ENCODE measurements at regions not wholly inside any gene's neighbourhood (a gene's known extent, or its start where the extent isn't known, plus 50 kb on each side); places are given as distances from the start of the nearest gene placed in this dataset.

DNA sequence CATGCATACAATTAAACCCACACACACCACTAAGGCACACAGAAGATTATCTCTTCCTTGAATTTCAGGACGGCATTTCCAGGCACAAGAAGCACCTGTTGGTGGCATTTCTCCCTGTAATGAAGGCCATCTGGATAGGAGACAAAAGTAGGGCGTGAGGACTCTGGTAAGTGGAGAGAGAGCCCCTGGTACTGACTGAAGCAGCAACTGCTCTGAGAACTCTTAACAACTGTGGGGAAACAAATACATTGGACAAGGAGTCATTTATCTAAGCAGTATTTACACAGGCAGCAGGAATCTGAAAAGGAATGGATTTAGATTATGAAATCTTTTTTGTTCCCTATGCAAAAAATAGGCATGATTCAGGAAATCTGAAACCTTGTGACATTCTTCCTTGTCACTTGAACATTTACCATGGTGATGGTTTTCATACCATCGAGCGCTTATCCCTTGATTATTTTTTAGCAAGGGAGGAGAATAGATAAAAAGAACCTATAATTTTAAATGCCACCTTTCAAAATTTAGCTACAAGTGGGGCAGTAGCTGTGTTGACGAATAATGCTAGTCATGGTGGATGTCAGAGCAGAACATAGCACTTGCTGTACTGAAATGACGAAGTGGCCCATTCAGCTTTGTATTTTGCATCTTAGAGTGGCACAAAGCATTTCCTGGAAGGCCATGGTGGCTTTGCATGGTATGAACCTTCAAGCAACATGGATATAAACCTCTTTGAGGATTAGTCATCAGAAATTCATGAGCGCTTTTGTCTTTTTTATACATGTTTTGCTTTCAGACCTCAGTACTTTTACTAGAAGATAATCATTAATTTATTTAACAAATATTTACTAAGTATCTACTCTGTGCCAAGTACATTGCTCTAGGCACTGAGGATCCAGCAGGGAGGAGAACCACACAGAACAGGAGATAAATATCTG is 362.0 kb downstream of the ADGRL2 start:
- H3K27ac Mint-ChIP-seq: peak overlapping the region in 1 of 10 donors; percentile 57
- POLR2A ChIA-PET: no interaction called here

DNA sequence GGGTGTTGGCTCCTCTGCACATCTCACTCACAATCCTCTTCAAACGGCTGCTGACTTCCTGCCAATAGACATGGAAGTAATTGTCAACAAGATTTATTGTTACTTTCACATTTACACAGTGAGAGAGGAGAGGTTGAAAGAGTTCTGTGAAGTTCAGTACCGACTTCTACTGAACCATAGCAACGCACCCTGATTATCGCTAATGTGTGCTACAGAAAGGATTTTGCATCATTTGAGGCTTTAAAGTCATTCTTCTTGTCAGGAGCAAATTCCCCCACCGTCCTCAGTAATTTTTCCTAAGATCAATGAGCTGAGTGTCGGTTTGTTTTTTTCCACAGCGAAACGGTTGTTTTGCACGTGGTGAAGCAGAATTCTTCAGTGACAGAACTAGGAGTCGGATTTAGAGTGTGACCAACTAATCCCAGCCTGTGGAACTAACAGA is 361.0 kb downstream of the ADGRL2 start:
- POLR2A ChIA-PET: no interaction called here
- Mint-ChIP-seq H3K36me3 (no peaks in the 10 kb centered on the region), H3K27me3 (no peaks in the 10 kb centered on the region), H3K4me1 (peaks cover 1 to 15% (median 10%) of the 10 kb centered on the region in 4 donors), H3K4me3 (peak overlapping the region in 8 of 10 donors; percentile 38 to 79 (median 62)), H3K9me3 (no peaks in the 10 kb centered on the region), H3K27ac (peak overlapping the region in 3 of 10 donors; percentile 50 to 63 (median 52))
- ATAC-seq (no peak), DNase-seq (no peak)

More for the DNA sequence above, 362.0 kb downstream of the ADGRL2 start:
- H3K9me3 Mint-ChIP-seq: no peaks in the 10 kb centered on the region
- peaks cover 1 to 15% (median 10%) of the 10 kb centered on the region in 4 donors for H3K4me1 Mint-ChIP-seq
- no peak for DNase-seq
- ATAC-seq: no peak
- peak overlapping the region in 2 of 10 donors; percentile 21 to 67 for H3K4me3 Mint-ChIP-seq
- no peaks in the 10 kb centered on the region for H3K36me3 Mint-ChIP-seq
- H3K27me3 Mint-ChIP-seq: no peaks in the 10 kb centered on the region

DNA sequence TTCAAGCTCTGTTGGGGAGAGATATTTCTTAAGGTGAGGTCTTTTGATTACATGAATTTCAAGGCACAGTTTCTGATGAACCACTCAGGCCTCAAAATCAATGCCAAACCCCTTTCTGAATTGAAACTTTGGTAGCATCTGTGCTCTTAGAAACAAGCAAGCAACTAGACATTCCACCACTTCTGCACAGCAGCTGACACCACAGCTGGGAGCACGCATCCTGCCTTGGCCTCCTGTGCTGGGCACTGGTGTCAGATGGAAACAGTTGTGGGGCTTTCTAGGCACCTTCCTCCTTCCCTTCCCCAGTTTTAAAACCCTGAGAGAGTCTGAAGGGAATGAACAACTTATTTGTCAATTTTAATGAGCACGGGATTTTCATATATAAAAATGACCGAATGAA is 360.2 kb downstream of the ADGRL2 start:
- H3K4me3 Mint-ChIP-seq: no peak overlapping the region
- ATAC-seq (no peak), DNase-seq (no peak)
- no peak overlapping the region for H3K27ac Mint-ChIP-seq
- peaks cover 0 to 4% (median 2%) of the 10 kb centered on the region in 5 donors for H3K27me3 Mint-ChIP-seq
- H3K9me3 Mint-ChIP-seq: peaks cover 0 to 4% (median 0%) of the 10 kb centered on the region in 9 donors
- peaks cover 1 to 15% (median 10%) of the 10 kb centered on the region in 4 donors for H3K4me1 Mint-ChIP-seq
- no peaks in the 10 kb centered on the region for H3K36me3 Mint-ChIP-seq
- POLR2A ChIA-PET: no interaction called here

DNA sequence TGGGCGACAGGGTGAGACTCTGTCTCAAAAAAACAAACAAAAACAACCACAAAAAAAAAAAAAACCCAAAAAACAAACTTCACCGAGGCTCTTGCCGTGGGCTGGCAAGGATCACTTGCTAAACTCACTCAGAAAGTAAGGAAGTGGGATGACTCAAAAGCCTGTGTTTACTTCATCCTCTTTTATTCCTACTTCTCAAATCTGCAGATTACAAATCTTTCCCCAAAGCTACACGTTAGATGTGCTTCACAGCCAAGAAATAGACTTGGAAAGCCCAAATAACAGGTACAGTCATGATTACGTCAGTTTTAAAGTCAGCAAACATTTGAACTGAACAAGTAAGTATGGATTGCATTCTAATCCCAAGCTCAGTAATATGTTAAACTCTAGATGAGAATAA is 359.3 kb downstream of the ADGRL2 start:
- peaks cover 0 to 10% (median 2%) of the 10 kb centered on the region in 5 donors for H3K27me3 Mint-ChIP-seq
- H3K9me3 Mint-ChIP-seq: peaks cover 0 to 10% (median 0%) of the 10 kb centered on the region in 9 donors
- H3K4me3 Mint-ChIP-seq: no peak overlapping the region
- POLR2A ChIA-PET: no interaction called here
- ATAC-seq (no peak), DNase-seq (no peak)
- H3K4me1 Mint-ChIP-seq: peaks cover 1 to 15% (median 10%) of the 10 kb centered on the region in 4 donors
- no peak overlapping the region for H3K27ac Mint-ChIP-seq
- no peaks in the 10 kb centered on the region for H3K36me3 Mint-ChIP-seq

- Mint-ChIP-seq H3K4me1 (peaks cover 1 to 15% (median 10%) of the 10 kb centered on the region in 4 donors), H3K27ac (no peak overlapping the region), H3K27me3 (peaks cover 0 to 10% (median 2%) of the 10 kb centered on the region in 5 donors), H3K4me3 (no peak overlapping the region), H3K9me3 (peaks cover 0 to 10% (median 0%) of the 10 kb centered on the region in 9 donors), H3K36me3 (no peaks in the 10 kb centered on the region)
- DNase-seq (no peak), ATAC-seq (no peak)
- POLR2A ChIA-PET: no interaction called here
These were observed 358.2 kb downstream of the ADGRL2 start for GRCh38 chr1:82158981-82159380.

- POLR2A ChIA-PET: no interaction called here
- DNase-seq (no peak), ATAC-seq (no peak)
- Mint-ChIP-seq H3K27ac (no peak overlapping the region), H3K9me3 (peaks cover 0 to 19% (median 0%) of the 10 kb centered on the region in 9 donors), H3K4me1 (peaks cover 0 to 5% (median 0%) of the 10 kb centered on the region in 4 donors), H3K36me3 (no peaks in the 10 kb centered on the region), H3K4me3 (no peak overlapping the region), H3K27me3 (peaks cover 0 to 10% (median 2%) of the 10 kb centered on the region in 5 donors)
These were observed 353.7 kb downstream of the ADGRL2 start for GRCh38 chr1:82154219-82154970.

DNA sequence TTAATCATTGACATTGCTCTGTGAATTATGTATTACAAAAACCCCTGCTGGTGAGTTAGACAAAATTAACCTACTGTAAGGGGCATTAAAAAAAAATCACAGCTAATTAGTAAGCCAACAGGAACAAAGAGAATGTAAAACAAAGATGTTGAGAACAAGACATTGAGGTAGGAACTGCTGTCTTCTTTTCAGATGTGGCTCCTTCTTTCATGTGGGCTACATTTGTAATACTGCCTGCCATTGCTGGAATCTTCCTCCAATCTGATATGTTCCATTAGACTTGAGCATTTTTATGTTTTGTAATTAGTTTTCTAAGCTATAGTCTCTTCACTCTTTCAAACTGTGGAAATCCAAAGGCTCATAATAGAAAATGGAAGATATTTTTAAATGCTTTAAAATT is 353.0 kb downstream of the ADGRL2 start:
- Mint-ChIP-seq H3K4me3 (no peak overlapping the region), H3K27me3 (peaks cover 0 to 10% (median 2%) of the 10 kb centered on the region in 5 donors), H3K4me1 (peaks cover 0 to 5% (median 0%) of the 10 kb centered on the region in 4 donors), H3K27ac (no peak overlapping the region), H3K9me3 (peaks cover 0 to 19% (median 0%) of the 10 kb centered on the region in 9 donors), H3K36me3 (no peaks in the 10 kb centered on the region)
- POLR2A ChIA-PET: no interaction called here
- ATAC-seq: no peak
- DNase-seq: no peak

DNA sequence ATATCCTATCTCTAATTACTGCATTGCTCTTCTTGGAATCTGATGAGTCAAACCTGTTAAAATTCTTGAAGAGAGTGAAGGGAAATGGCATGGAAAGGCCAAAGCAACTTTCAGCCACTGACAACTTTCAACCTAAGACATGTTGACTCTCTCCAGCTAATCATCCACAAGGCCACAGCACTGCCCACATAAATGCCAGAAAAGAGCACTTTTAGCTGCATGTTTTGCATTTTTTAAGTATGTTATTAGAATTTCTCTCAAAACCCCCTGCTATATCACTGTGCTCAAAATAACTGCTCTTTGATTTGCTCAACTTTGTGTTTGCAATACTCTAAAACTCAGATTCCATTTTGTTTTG is 352.5 kb downstream of the ADGRL2 start:
- ATAC-seq: no peak
- Mint-ChIP-seq H3K27me3 (peaks cover 0 to 10% (median 2%) of the 10 kb centered on the region in 5 donors), H3K27ac (no peak overlapping the region), H3K4me3 (no peak overlapping the region), H3K9me3 (peaks cover 0 to 19% (median 0%) of the 10 kb centered on the region in 9 donors), H3K36me3 (no peaks in the 10 kb centered on the region), H3K4me1 (peaks cover 0 to 5% (median 0%) of the 10 kb centered on the region in 4 donors)
- DNase-seq: no peak
- POLR2A ChIA-PET: no interaction called here

- Mint-ChIP-seq H3K27me3 (peaks cover 0 to 10% (median 2%) of the 10 kb centered on the region in 5 donors), H3K27ac (no peak overlapping the region), H3K4me1 (peaks cover 0 to 5% (median 0%) of the 10 kb centered on the region in 4 donors), H3K36me3 (no peaks in the 10 kb centered on the region), H3K9me3 (peaks cover 0 to 19% (median 0%) of the 10 kb centered on the region in 9 donors), H3K4me3 (no peak overlapping the region)
- ATAC-seq: no peak
- POLR2A ChIA-PET: no interaction called here
- DNase-seq: no peak
These were observed 351.9 kb downstream of the ADGRL2 start for GRCh38 chr1:82152356-82153271.

GRCh38 chr1:82145656-82146055 is 344.9 kb downstream of the ADGRL2 start:
- H3K4me1 Mint-ChIP-seq: no peaks in the 10 kb centered on the region
- ATAC-seq (no peak), DNase-seq (no peak)
- H3K36me3 Mint-ChIP-seq: no peaks in the 10 kb centered on the region
- no peaks in the 10 kb centered on the region for H3K27me3 Mint-ChIP-seq
- peaks cover 0 to 14% (median 2%) of the 10 kb centered on the region in 9 donors for H3K9me3 Mint-ChIP-seq
- no peak overlapping the region for H3K4me3 Mint-ChIP-seq
- H3K27ac Mint-ChIP-seq: no peak overlapping the region
- POLR2A ChIA-PET: no interaction called here

GRCh38 chr1:82143108-82143833 is 342.5 kb downstream of the ADGRL2 start:
- Mint-ChIP-seq H3K4me1 (no peaks in the 10 kb centered on the region), H3K27ac (no peak overlapping the region), H3K36me3 (no peaks in the 10 kb centered on the region), H3K4me3 (no peak overlapping the region), H3K27me3 (no peaks in the 10 kb centered on the region), H3K9me3 (peaks cover 0 to 11% (median 2%) of the 10 kb centered on the region in 9 donors)
- ATAC-seq (no peak), DNase-seq (no peak)
- POLR2A ChIA-PET: no interaction called here

GRCh38 chr1:82141390-82141789 is 340.7 kb downstream of the ADGRL2 start:
- no peaks in the 10 kb centered on the region for H3K4me1 Mint-ChIP-seq
- H3K4me3 Mint-ChIP-seq: no peak overlapping the region
- POLR2A ChIA-PET: no interaction called here
- H3K27me3 Mint-ChIP-seq: no peaks in the 10 kb centered on the region
- ATAC-seq (no peak), DNase-seq (no peak)
- no peak overlapping the region for H3K27ac Mint-ChIP-seq
- peaks cover 0 to 11% (median 3%) of the 10 kb centered on the region in 9 donors for H3K9me3 Mint-ChIP-seq
- H3K36me3 Mint-ChIP-seq: no peaks in the 10 kb centered on the region
